HEK293T (cell line): ENCODE measurements at regions not wholly inside any gene's neighbourhood (a gene's known extent, or its start where the extent isn't known, plus 50 kb on each side); places are given as distances from the start of the nearest gene placed in this dataset.

ENCODE experiments used
- CTCF ChIA-PET: fragments of 350-600 bp; formaldehyde crosslinking; extraction: SDS; loops from one replicate; lab custom pipeline; 2021; ENCODE audit warnings: antibody characterized with exemption, inconsistent platforms; lab: Yijun Ruan, JAX
- POLR2A ChIA-PET: fragments of 350-600 bp; formaldehyde crosslinking; extraction: SDS; loops from one replicate; lab custom pipeline; 2020; ENCODE audit warnings: antibody characterized with exemption, inconsistent platforms; lab: Yijun Ruan, JAX
- DNase-seq: peaks from one replicate; pipeline ENCODE4 v3.0.0; 2012; ENCODE audit warnings: mixed read lengths; ENCODE audit errors: extremely low spot score
- ARNT ChIP-seq: fragments of 450-650 bp; IDR thresholded peaks from 2 replicates; pipeline ENCODE4 v1.6.1; 2017; ENCODE audit warnings: mild to moderate bottlenecking
- BHLHE40 ChIP-seq: fragments of 450-650 bp; IDR thresholded peaks from 2 replicates; pipeline ENCODE4 v1.6.1; 2016; ENCODE audit warnings: mild to moderate bottlenecking, moderate library complexity, borderline replicate concordance
- CTBP1 ChIP-seq: fragments of 450-650 bp; IDR thresholded peaks from 2 replicates; pipeline ENCODE4 v1.6.1; 2016; ENCODE audit warnings: borderline replicate concordance
- ELF4 ChIP-seq: fragments of 450-650 bp; IDR thresholded peaks from 2 replicates; pipeline ENCODE4 v1.6.1; 2017; ENCODE audit warnings: antibody characterized with exemption
- FOXA1 ChIP-seq: fragments of 450-650 bp; IDR thresholded peaks from 2 replicates; pipeline ENCODE4 v1.6.1; 2016; ENCODE audit warnings: mild to moderate bottlenecking
- FOXK2 ChIP-seq: fragments of 450-650 bp; IDR thresholded peaks from 2 replicates; pipeline ENCODE4 v1.6.1; 2016; ENCODE audit warnings: mild to moderate bottlenecking
- FOXM1 ChIP-seq: fragments of 450-650 bp; IDR thresholded peaks from 2 replicates; pipeline ENCODE4 v1.6.1; 2017; ENCODE audit warnings: mild to moderate bottlenecking, borderline replicate concordance
- HDGF ChIP-seq: fragments of 450-650 bp; IDR thresholded peaks from 2 replicates; pipeline ENCODE4 v1.6.1; 2017; ENCODE audit warnings: antibody characterized with exemption, borderline replicate concordance
- L3MBTL2 ChIP-seq: fragments of 450-650 bp; conservative IDR thresholded peaks from 2 replicates; pipeline ENCODE4 v1.6.1; 2016; ENCODE audit warnings: mild to moderate bottlenecking
- LEF1 ChIP-seq: fragments of 450-650 bp; IDR thresholded peaks from 2 replicates; pipeline ENCODE4 v1.6.1; 2017; ENCODE audit warnings: mild to moderate bottlenecking, borderline replicate concordance
- NFRKB ChIP-seq: fragments of 450-650 bp; IDR thresholded peaks from 2 replicates; pipeline ENCODE4 v1.6.1; 2016; ENCODE audit warnings: mild to moderate bottlenecking, moderate library complexity
- PKNOX1 ChIP-seq: fragments of 450-650 bp; IDR thresholded peaks from 2 replicates; pipeline ENCODE4 v1.6.1; 2016
- SP1 ChIP-seq: fragments of 450-650 bp; IDR thresholded peaks from 2 replicates; pipeline ENCODE4 v1.6.1; 2017
- SUZ12 ChIP-seq: fragments of 450-650 bp; IDR thresholded peaks from 2 replicates; pipeline ENCODE4 v1.6.1; 2016; ENCODE audit warnings: mild to moderate bottlenecking
- TARDBP ChIP-seq: fragments of 450-650 bp; IDR thresholded peaks from 2 replicates; pipeline ENCODE4 v1.6.1; 2016
- ZNF384 ChIP-seq: fragments of 450-650 bp; IDR thresholded peaks from 2 replicates; pipeline ENCODE4 v1.6.1; 2016

GRCh38 chr2:198852248-198852647 lies 605.5 kb downstream of the SATB2 start:
- POLR2A ChIA-PET, result no interaction called here
- CTCF ChIA-PET, result no interaction called here
- TF ChIP-seq CTBP1, result no peak
- no peak for TF ChIP-seq FOXM1
- TF ChIP-seq LEF1, result no peak
- TF ChIP-seq L3MBTL2, result no peak
- TF ChIP-seq PKNOX1, result no peak
- no peak for TF ChIP-seq ZNF384
- no peak for TF ChIP-seq ELF4
- no peak for TF ChIP-seq HDGF
- TF ChIP-seq TARDBP, result no peak
- TF ChIP-seq SP1, result no peak
- no peak for TF ChIP-seq FOXA1
- no peak for TF ChIP-seq SUZ12
- no peak for TF ChIP-seq NFRKB
- no peak for TF ChIP-seq FOXK2
- TF ChIP-seq BHLHE40, result no peak
- TF ChIP-seq ARNT, result no peak
- DNase-seq, result no peak

GRCh38 chr2:198825534-198825933 lies 632.2 kb downstream of the SATB2 start:
- no peak for TF ChIP-seq FOXK2
- TF ChIP-seq HDGF, result no peak
- TF ChIP-seq BHLHE40, result no peak
- no peak for TF ChIP-seq CTBP1
- no peak for TF ChIP-seq TARDBP
- no peak for TF ChIP-seq FOXM1
- POLR2A ChIA-PET, result no interaction called here
- CTCF ChIA-PET, result no interaction called here
- no peak for DNase-seq

- CTCF ChIA-PET, result no interaction called here
Observed at GRCh38 chr2:198817536-198817935, 640.2 kb downstream of the SATB2 start.

GRCh38 chr2:198815626-198816025 lies 642.1 kb downstream of the SATB2 start:
- ChIA-PET CTCF (no interaction called here), POLR2A (no interaction called here)
- no peak for TF ChIP-seq L3MBTL2
- no peak for TF ChIP-seq ZNF384
- TF ChIP-seq FOXM1, result no peak

More at GRCh38 chr2:198817536-198817935, 640.2 kb downstream of the SATB2 start:
- TF ChIP-seq BHLHE40 (no peak), FOXM1 (no peak), HDGF (no peak), CTBP1 (no peak), FOXA1 (no peak), PKNOX1 (no peak), ARNT (no peak), L3MBTL2 (no peak), SUZ12 (no peak), ELF4 (no peak), TARDBP (no peak), ZNF384 (no peak), FOXK2 (no peak), LEF1 (no peak), NFRKB (no peak), SP1 (no peak)
- POLR2A ChIA-PET, result no interaction called here
- DNase-seq, result no peak

GRCh38 chr2:198811198-198811597 lies 646.5 kb downstream of the SATB2 start:
- ChIA-PET CTCF (no interaction called here), POLR2A (no interaction called here)
- DNase-seq, result no peak
- TF ChIP-seq CTBP1 (no peak), FOXA1 (no peak), TARDBP (no peak), L3MBTL2 (no peak), FOXK2 (no peak), ZNF384 (no peak), ELF4 (no peak), ARNT (no peak), FOXM1 (no peak), NFRKB (no peak), PKNOX1 (no peak), BHLHE40 (no peak), SP1 (no peak), HDGF (no peak), SUZ12 (no peak), LEF1 (no peak)

More at GRCh38 chr2:198815626-198816025, 642.1 kb downstream of the SATB2 start:
- DNase-seq, result no peak

GRCh38 chr2:198809976-198810375 lies 647.8 kb downstream of the SATB2 start:
- ChIA-PET CTCF (no interaction called here), POLR2A (no interaction called here)
- DNase-seq, result no peak
- TF ChIP-seq SP1, result no peak
- TF ChIP-seq NFRKB, result no peak
- TF ChIP-seq ELF4, result no peak
- TF ChIP-seq BHLHE40, result no peak
- no peak for TF ChIP-seq SUZ12
- TF ChIP-seq LEF1, result no peak
- TF ChIP-seq HDGF, result no peak
- no peak for TF ChIP-seq FOXM1
- TF ChIP-seq L3MBTL2, result no peak
- TF ChIP-seq PKNOX1, result no peak
